Ishikawa (cell line): ENCODE measurements at regions not wholly inside any gene's neighbourhood (a gene's known extent, or its start where the extent isn't known, plus 50 kb on each side); places are given as distances from the start of the nearest gene placed in this dataset.

Experiments used
- CEBPB ChIP-seq: IDR thresholded peaks from 2 replicates; pipeline ENCODE4 v1.6.1; 2012
- CREB1 ChIP-seq: IDR thresholded peaks from 2 replicates; pipeline ENCODE4 v1.6.1; 2012; ENCODE audit warnings: low read depth
- EGR1 ChIP-seq: IDR thresholded peaks from 2 replicates; pipeline ENCODE4 v1.6.1; 2012
- EP300 ChIP-seq: IDR thresholded peaks from 2 replicates; pipeline ENCODE4 v1.6.1; 2012; ENCODE audit warnings: borderline replicate concordance
- FOXM1 ChIP-seq: IDR thresholded peaks from 2 replicates; pipeline ENCODE4 v1.6.1; 2012; ENCODE audit warnings: low read depth, borderline replicate concordance
- NFIC ChIP-seq: IDR thresholded peaks from 2 replicates; pipeline ENCODE4 v1.6.1; 2012
- RAD21 ChIP-seq: IDR thresholded peaks from 2 replicates; pipeline ENCODE4 v1.6.1; 2012; ENCODE audit warnings: low read depth
- TAF1 ChIP-seq: IDR thresholded peaks from 2 replicates; pipeline ENCODE4 v1.6.1; 2012; ENCODE audit warnings: low read depth, mild to moderate bottlenecking
- TCF12 ChIP-seq: IDR thresholded peaks from 2 replicates; pipeline ENCODE4 v1.6.1; 2012; ENCODE audit warnings: low read depth
- TEAD4 ChIP-seq: IDR thresholded peaks from 2 replicates; pipeline ENCODE4 v1.6.1; 2012
- YY1 ChIP-seq: IDR thresholded peaks from 2 replicates; pipeline ENCODE4 v1.6.1; 2012; ENCODE audit warnings: low read depth
- ZBTB7A ChIP-seq: IDR thresholded peaks from 2 replicates; pipeline ENCODE4 v1.6.1; 2012; ENCODE audit warnings: low read depth
- TF ChIP-seq, protein P1 (sequence below): IDR thresholded peaks from 2 replicates; pipeline ENCODE4 v1.6.1; 2012; ENCODE audit warnings: low read depth, mild to moderate bottlenecking
- TF ChIP-seq, protein P2 (sequence below): IDR thresholded peaks from 2 replicates; pipeline ENCODE4 v1.6.1; 2012
- TF ChIP-seq, protein P3 (sequence below): IDR thresholded peaks from 2 replicates; pipeline ENCODE4 v1.6.1; 2012

DNA sequence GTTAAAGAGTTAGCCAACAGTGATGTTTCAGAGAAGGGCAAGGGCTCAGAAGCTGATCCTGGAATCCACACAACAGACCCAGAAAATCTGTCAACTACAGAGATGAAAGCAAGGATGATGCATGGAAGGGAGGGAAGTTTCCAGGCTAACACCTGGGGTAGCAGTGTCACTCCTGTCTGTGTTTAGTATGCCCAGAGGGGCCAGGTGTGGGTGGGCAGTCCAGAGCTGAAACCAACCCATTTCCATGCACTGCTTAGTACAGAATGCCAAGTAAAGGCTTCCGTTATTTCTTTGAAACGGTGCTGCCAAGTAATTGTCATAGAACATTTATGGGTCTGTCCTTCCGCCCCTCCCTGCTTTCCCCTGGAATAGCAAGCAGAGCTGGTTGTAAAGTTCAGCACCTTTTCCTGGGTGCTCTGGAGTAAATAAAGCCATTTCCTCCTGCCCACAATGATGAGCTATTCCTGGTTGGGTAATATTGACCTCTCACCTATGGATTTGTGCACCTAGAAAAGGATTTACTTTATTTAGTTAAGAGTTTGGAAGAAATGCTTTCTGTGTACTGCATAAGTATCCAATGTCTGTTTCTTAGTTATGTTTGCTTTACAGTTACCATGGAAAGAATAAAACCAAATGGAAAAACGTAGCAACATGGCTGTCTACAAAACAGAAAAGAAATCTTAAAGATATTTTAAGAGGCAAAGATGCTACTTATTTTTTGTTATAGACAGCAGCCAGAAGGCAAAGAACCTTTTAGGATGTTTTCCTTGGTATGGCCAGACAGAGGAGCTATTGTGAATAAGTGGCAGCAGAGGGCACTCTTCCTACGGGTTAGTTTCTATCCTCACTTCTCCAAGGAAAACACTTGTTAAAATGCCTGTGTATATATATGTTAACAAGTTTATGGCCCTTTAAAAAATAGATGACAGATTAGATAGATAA is 71.7 kb downstream of the PRR15 start:
- 0 out of 2 replicates have a peak, but pooled peaks have one; percentile 29 for TF ChIP-seq TEAD4
- TF ChIP-seq RAD21 = peak; percentile 67

DNA sequence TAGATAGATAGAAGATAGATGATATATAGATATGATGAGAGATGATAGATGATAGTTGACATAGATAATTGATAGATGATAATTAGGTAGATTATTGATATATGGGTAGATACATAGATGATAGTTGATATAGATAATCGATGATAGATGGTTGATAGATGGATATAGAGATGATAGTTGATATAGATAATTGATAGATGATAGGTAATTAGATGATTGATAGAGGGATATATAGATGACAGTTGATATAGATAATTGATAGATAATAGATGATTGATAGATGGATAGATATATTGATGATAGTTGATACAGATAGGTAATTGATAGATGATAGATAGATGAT is 72.3 kb downstream of the PRR15 start:
- TF ChIP-seq YY1 (no peak), EP300 (no peak), TAF1 (no peak), NFIC (no peak), TCF12 (no peak), FOXM1 (no peak), CREB1 (no peak)
- TF ChIP-seq, protein P1, sequence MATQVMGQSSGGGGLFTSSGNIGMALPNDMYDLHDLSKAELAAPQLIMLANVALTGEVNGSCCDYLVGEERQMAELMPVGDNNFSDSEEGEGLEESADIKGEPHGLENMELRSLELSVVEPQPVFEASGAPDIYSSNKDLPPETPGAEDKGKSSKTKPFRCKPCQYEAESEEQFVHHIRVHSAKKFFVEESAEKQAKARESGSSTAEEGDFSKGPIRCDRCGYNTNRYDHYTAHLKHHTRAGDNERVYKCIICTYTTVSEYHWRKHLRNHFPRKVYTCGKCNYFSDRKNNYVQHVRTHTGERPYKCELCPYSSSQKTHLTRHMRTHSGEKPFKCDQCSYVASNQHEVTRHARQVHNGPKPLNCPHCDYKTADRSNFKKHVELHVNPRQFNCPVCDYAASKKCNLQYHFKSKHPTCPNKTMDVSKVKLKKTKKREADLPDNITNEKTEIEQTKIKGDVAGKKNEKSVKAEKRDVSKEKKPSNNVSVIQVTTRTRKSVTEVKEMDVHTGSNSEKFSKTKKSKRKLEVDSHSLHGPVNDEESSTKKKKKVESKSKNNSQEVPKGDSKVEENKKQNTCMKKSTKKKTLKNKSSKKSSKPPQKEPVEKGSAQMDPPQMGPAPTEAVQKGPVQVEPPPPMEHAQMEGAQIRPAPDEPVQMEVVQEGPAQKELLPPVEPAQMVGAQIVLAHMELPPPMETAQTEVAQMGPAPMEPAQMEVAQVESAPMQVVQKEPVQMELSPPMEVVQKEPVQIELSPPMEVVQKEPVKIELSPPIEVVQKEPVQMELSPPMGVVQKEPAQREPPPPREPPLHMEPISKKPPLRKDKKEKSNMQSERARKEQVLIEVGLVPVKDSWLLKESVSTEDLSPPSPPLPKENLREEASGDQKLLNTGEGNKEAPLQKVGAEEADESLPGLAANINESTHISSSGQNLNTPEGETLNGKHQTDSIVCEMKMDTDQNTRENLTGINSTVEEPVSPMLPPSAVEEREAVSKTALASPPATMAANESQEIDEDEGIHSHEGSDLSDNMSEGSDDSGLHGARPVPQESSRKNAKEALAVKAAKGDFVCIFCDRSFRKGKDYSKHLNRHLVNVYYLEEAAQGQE = no peak

DNA sequence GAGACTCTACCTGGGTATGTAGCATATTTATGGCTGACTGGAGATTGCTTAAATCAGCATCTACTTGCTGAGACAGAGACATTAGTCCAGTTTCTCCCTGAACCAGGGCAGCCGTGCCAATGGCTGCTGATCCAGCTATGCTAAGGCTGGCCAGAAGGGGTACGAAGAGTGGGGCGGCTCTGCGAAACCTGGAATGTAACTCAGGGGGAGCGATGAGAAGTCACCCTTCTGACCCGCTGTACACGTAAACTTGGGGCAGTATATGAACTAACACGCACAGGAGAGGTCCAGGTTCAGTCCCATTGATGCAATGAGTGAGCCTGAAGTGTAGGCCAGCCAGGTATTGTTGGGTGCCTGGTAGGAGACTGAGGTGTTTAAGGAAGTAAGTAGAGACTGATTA is 73.7 kb downstream of the PRR15 start:
- TF ChIP-seq RAD21 (no peak), CEBPB (no peak), NFIC (no peak), YY1 (no peak), TEAD4 (no peak), CREB1 (no peak), EP300 (no peak), TCF12 (no peak), EGR1 (no peak), FOXM1 (no peak), TAF1 (no peak), ZBTB7A (no peak)
- TF ChIP-seq, protein P2, sequence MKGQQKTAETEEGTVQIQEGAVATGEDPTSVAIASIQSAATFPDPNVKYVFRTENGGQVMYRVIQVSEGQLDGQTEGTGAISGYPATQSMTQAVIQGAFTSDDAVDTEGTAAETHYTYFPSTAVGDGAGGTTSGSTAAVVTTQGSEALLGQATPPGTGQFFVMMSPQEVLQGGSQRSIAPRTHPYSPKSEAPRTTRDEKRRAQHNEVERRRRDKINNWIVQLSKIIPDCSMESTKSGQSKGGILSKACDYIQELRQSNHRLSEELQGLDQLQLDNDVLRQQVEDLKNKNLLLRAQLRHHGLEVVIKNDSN = no peak
- TF ChIP-seq, protein P3, sequence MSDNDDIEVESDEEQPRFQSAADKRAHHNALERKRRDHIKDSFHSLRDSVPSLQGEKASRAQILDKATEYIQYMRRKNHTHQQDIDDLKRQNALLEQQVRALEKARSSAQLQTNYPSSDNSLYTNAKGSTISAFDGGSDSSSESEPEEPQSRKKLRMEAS = no peak
- TF ChIP-seq, protein P1 = no peak

DNA sequence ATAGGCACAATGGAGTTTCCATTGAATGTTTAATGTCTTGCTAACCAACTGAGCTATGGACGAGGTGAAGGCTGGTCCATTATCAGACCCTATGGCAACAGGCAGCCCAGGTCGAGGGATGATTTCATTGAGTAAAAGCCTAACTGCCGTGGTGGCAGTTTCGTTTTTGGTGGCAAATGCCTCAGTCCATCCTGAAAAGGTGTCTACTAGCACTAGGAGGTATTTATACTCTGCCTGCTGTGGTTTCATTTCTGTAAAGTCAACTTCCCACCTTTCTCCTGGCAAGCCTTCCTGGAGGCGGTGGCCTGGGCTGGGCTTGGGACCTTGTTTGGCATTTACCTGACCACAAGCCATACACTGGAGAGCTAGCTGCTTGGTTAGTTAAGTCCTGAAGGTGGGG is 75.8 kb downstream of the PRR15 start:
- TF ChIP-seq ZBTB7A (no peak), NFIC (no peak), CREB1 (no peak), YY1 (no peak), CEBPB (no peak), EP300 (no peak), TEAD4 (no peak), TCF12 (no peak)
- TF ChIP-seq, protein P1 = no peak
- TF ChIP-seq, protein P3 = no peak

DNA sequence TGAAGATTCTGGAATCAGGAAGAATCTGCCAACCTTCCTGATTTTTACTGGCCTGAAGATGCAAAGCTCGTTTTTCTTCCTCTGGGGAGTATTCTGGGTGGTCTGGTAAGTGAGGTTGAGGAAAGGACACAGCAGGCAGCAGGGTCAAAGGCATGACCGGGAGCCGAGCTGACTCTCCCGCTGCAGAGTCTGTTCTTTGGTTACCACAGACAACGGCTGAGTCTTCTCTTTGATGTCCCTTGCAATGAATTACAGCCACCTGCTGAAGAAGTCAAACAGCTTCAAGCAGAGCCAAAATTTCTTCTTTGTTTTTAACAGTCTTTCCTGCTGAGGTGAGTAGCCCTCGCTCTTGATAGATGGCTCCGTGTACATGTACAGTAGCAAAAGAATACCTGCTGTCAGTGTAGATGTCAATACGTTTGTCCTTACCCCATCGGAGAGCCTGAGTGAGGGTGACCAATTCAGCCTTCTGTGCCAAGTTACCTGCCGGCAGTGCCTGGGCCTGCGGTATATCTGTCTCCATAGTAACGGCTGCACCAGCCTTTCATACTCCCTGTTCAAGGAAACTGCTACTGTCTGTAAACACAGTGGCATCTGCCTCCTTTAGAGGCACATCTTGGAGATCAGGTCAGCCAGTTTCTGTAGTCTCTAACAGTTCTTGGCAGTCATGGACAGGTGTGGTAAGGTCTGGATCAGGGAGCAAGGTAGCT is 76.4 kb downstream of the PRR15 start:
- no peak for TF ChIP-seq FOXM1
- TF ChIP-seq, protein P1 = no peak
- TF ChIP-seq TCF12 = no peak
- TF ChIP-seq, protein P2 = no peak
